Stimulated activated CD8-positive, alpha-beta memory T cell treated with anti-CD3 and anti-CD28 coated beads, Interleukin-15, amount 100 ng/mL, for 4 hours (primary cell): ENCODE measurements at regions not wholly inside any gene's neighbourhood (a gene's known extent, or its start where the extent isn't known, plus 50 kb on each side); places are given as distances from the start of the nearest gene placed in this dataset.

ENCODE experiments used
- DNase-seq, 2 donors: peaks; one replicate each; pipeline ENCODE4 v3.0.0-alpha.2; 2020; ENCODE audit warnings: low read depth in 2 of 2

- DNase-seq, result peak; percentile 21 to 57
Measured at GRCh38 chr2:195498176-195498575, 158.8 kb upstream of the SLC39A10 start.

- DNase-seq, result no peak
Measured at GRCh38 chr2:195496991-195497390, 160.0 kb upstream of the SLC39A10 start.

GRCh38 chr2:195495966-195496365 lies 161.1 kb upstream of the SLC39A10 start:
- DNase-seq, result no peak

GRCh38 chr2:195495351-195495750 lies 161.7 kb upstream of the SLC39A10 start:
- no peak for DNase-seq

- no peak for DNase-seq
Measured at GRCh38 chr2:195494451-195494850, 162.6 kb upstream of the SLC39A10 start.

- no peak for DNase-seq
Measured at GRCh38 chr2:195493416-195493815, 163.6 kb upstream of the SLC39A10 start.

- DNase-seq, result no peak
Measured at GRCh38 chr2:195490319-195490718, 166.7 kb upstream of the SLC39A10 start.

- no peak for DNase-seq
Measured at GRCh38 chr2:195489101-195489500, 167.9 kb upstream of the SLC39A10 start.

GRCh38 chr2:195488567-195488966 lies 168.5 kb upstream of the SLC39A10 start:
- no peak for DNase-seq

GRCh38 chr2:195486987-195487644 lies 169.9 kb upstream of the SLC39A10 start:
- DNase-seq, result no peak

- no peak for DNase-seq
Measured at GRCh38 chr2:195486520-195486919, 170.5 kb upstream of the SLC39A10 start.

GRCh38 chr2:195482010-195482409 lies 175.0 kb upstream of the SLC39A10 start:
- no peak for DNase-seq

GRCh38 chr2:195480121-195480520 lies 176.9 kb upstream of the SLC39A10 start:
- DNase-seq, result no peak

- DNase-seq, result no peak
Measured at GRCh38 chr2:195479407-195479806, 177.6 kb upstream of the SLC39A10 start.

- DNase-seq, result no peak
Measured at GRCh38 chr2:195477996-195478382, 179.0 kb upstream of the SLC39A10 start.

- no peak for DNase-seq
Measured at GRCh38 chr2:195477248-195477995, 179.6 kb upstream of the SLC39A10 start.

- DNase-seq, result no peak
Measured at GRCh38 chr2:195475336-195475735, 181.7 kb upstream of the SLC39A10 start.

GRCh38 chr2:195473862-195474261 lies 183.2 kb upstream of the SLC39A10 start:
- no peak for DNase-seq

- no peak for DNase-seq
Measured at GRCh38 chr2:195472501-195473234, 184.4 kb upstream of the SLC39A10 start.

- no peak for DNase-seq
Measured at GRCh38 chr2:195471807-195472206, 185.2 kb upstream of the SLC39A10 start.

GRCh38 chr2:195471163-195471562 lies 185.9 kb upstream of the SLC39A10 start:
- DNase-seq, result no peak

GRCh38 chr2:195470622-195471021 lies 186.4 kb upstream of the SLC39A10 start:
- DNase-seq, result no peak

GRCh38 chr2:195468771-195469170 lies 188.3 kb upstream of the SLC39A10 start:
- no peak for DNase-seq
